ENCODE measurements at regions not wholly inside any gene's neighbourhood (a gene's known extent, or its start where the extent isn't known, plus 50 kb on each side); places are given as distances from the start of the nearest gene placed in this dataset.

GRCh38 chr2:38474715-38475566, 97.9 kb upstream of the ATL2 start:
- no peak overlapping the region for H3K4me2 ChIP-seq
- ChIA-PET CTCF (interaction anchor here (1.5 to 3.6 kb wide), 3 partner anchors 7 to 10 kb away, joined by 3 to 19 read pairs (median 7); no protein-coding TSS in a partner anchor), POLR2A (no interaction called here)
- WGBS (ENCODE audit: missing lambda C conversion rate): 76% methylated on average over 6 of the region's 6 CpGs
- peaks cover 5% of the 10 kb centered on the region for H3K9me3 ChIP-seq
- no peak for DNase-seq (ENCODE audit: low read depth in 1 of 2, low spot score in 1 of 2)
- H3K4me1 ChIP-seq: no peaks in the 10 kb centered on the region
- no peak for ATAC-seq
- no peak overlapping the region for H3K27ac ChIP-seq
- FAIRE-seq: no peak
- no peak overlapping the region for H3K4me3 ChIP-seq
- no peak for TF ChIP-seq NFE2L2 (conservative IDR thresholded peaks at IDR 0.05; ENCODE audit: low read length)
- TF ChIP-seq MAFK (IDR thresholded peaks at IDR 0.05; ENCODE audit: partially characterized antibody): peak; percentile 56

- no peak for TF ChIP-seq ATOH8 (CRISPR knock-in tag; IDR thresholded peaks at IDR 0.05; ENCODE audit: low read depth)
- no peak for TF ChIP-seq MAX (IDR thresholded peaks at IDR 0.05)
- no peak for TF ChIP-seq NPAS2 (CRISPR knock-in tag; IDR thresholded peaks at IDR 0.05; ENCODE audit: borderline replicate concordance)
- no peak for TF ChIP-seq ZC3H11A (IDR thresholded peaks at IDR 0.05)
- TF ChIP-seq HEYL (CRISPR knock-in tag; IDR thresholded peaks at IDR 0.05): no peak
- TF ChIP-seq TP53 (CRISPR knock-in tag; IDR thresholded peaks at IDR 0.05): no peak
- TF ChIP-seq RARB (CRISPR knock-in tag; IDR thresholded peaks at IDR 0.05): no peak
- no peak for TF ChIP-seq HOXA7 (CRISPR knock-in tag; IDR thresholded peaks at IDR 0.05)
- TF ChIP-seq ELK1 (IDR thresholded peaks at IDR 0.05; ENCODE audit: low read depth, low read length): no peak
- no peak for TF ChIP-seq BHLHE40 (IDR thresholded peaks at IDR 0.05; ENCODE audit: low read depth, low read length)
- no peak for TF ChIP-seq HDAC2 (IDR thresholded peaks at IDR 0.05)
- TF ChIP-seq CTCF (IDR thresholded peaks at IDR 0.05): no peak
- TF ChIP-seq KDM1A (IDR thresholded peaks at IDR 0.05; ENCODE audit: low read depth): no peak
- TF ChIP-seq BCL3 (IDR thresholded peaks at IDR 0.05): no peak
- TF ChIP-seq USF2 (IDR thresholded peaks at IDR 0.05): no peak
- TF ChIP-seq PHF8 (IDR thresholded peaks at IDR 0.05; ENCODE audit: borderline replicate concordance, low read depth): no peak
- TF ChIP-seq HMGXB4 (CRISPR knock-in tag; IDR thresholded peaks at IDR 0.05; ENCODE audit: borderline replicate concordance): no peak
- no peak for TF ChIP-seq RCOR1 (IDR thresholded peaks at IDR 0.05; ENCODE audit: low read depth, low read length)
- no peak for TF ChIP-seq ZSCAN20 (CRISPR knock-in tag; IDR thresholded peaks at IDR 0.05)
- ChIA-PET POLR2A (no interaction called here), CTCF (interaction anchor here (1.2 to 3.6 kb wide), 4 partner anchors 9 to 159 kb away, joined by 3 to 19 read pairs (median 4); no protein-coding TSS in a partner anchor)
- Histone ChIP-seq H3K9me3 (0 out of 3 replicates have a peak, but pooled peaks cover under 1% of the 10 kb centered on the region), H3K27ac (no peak overlapping the region), H3K4me2 (no peak overlapping the region), H3K4me3 (no peak overlapping the region), H3K4me1 (no peaks in the 10 kb centered on the region)
- WGBS (ENCODE audit: missing lambda C conversion rate): 84% methylated on average over 3 of the region's 3 CpGs
- DNase-seq (ENCODE audit: low read depth in 1 of 2, low spot score in 1 of 2): no peak
- no peak for ATAC-seq
- FAIRE-seq: no peak
These were observed 97.0 kb upstream of the ATL2 start for GRCh38 chr2:38474021-38474456.

Measured in A549 (cell line).